ENCODE measurements at regions not wholly inside any gene's neighbourhood (a gene's known extent, or its start where the extent isn't known, plus 50 kb on each side); places are given as distances from the start of the nearest gene placed in this dataset.
A peak's percentile ranks its signal among the peaks of the same experiment; 100 is the strongest.

- H4K20me1 ChIP-seq (ENCODE audit: insufficient read depth, low read depth, low read length): no peaks in the 10 kb centered on the region
- H3K79me2 ChIP-seq (ENCODE audit: low read length): no peaks in the 10 kb centered on the region
- no peaks in the 10 kb centered on the region for H3K27me3 ChIP-seq (ENCODE audit: low read length)
- no peak overlapping the region for H3K9ac ChIP-seq (ENCODE audit: low read length)
- H3K4me2 ChIP-seq (ENCODE audit: low read depth, low read length, poor library complexity, severe bottlenecking): no peak overlapping the region
- DNase-seq: no peak
- H3K4me1 ChIP-seq (ENCODE audit: low read length): peaks cover 25% of the 10 kb centered on the region
- no peaks in the 10 kb centered on the region for H3K9me2 ChIP-seq (replicated peaks; ENCODE audit: insufficient read depth, low read length)
- no peak overlapping the region for H3K4me3 ChIP-seq (ENCODE audit: low read length)
- H2AFZ ChIP-seq (ENCODE audit: low read length): no peak overlapping the region
- H3K27ac ChIP-seq (ENCODE audit: low read length): no peak overlapping the region
- H3K9me3 ChIP-seq (ENCODE audit: low read length): peaks cover 13% of the 10 kb centered on the region
- H3K36me3 ChIP-seq (ENCODE audit: insufficient read depth, low read length): no peaks in the 10 kb centered on the region
These were observed 65.8 kb upstream of the RNU6-1 start for GRCh38 chr15:67905628-67906027.

GRCh38 chr15:67906382-67906781, 66.5 kb upstream of the RNU6-1 start:
- DNase-seq: no peak
- H3K4me3 ChIP-seq (ENCODE audit: low read length): no peak overlapping the region
- no peak overlapping the region for H3K27ac ChIP-seq (ENCODE audit: low read length)
- H3K9ac ChIP-seq (ENCODE audit: low read length): no peak overlapping the region
- peaks cover 13% of the 10 kb centered on the region for H3K9me3 ChIP-seq (ENCODE audit: low read length)
- H3K4me1 ChIP-seq (ENCODE audit: low read length): peaks cover 25% of the 10 kb centered on the region
- H3K4me2 ChIP-seq (ENCODE audit: low read depth, low read length, poor library complexity, severe bottlenecking): no peak overlapping the region
- H3K36me3 ChIP-seq (ENCODE audit: insufficient read depth, low read length): no peaks in the 10 kb centered on the region
- no peak overlapping the region for H2AFZ ChIP-seq (ENCODE audit: low read length)
- no peaks in the 10 kb centered on the region for H3K27me3 ChIP-seq (ENCODE audit: low read length)
- H4K20me1 ChIP-seq (ENCODE audit: insufficient read depth, low read depth, low read length): no peaks in the 10 kb centered on the region
- no peaks in the 10 kb centered on the region for H3K9me2 ChIP-seq (replicated peaks; ENCODE audit: insufficient read depth, low read length)
- no peaks in the 10 kb centered on the region for H3K79me2 ChIP-seq (ENCODE audit: low read length)

GRCh38 chr15:67907184-67907723, 67.4 kb upstream of the RNU6-1 start:
- Histone ChIP-seq H3K4me1 (ENCODE audit: low read length) (peaks cover 27% of the 10 kb centered on the region), H4K20me1 (ENCODE audit: insufficient read depth, low read depth, low read length) (no peaks in the 10 kb centered on the region), H3K36me3 (ENCODE audit: insufficient read depth, low read length) (no peaks in the 10 kb centered on the region), H3K4me3 (ENCODE audit: low read length) (peak overlapping the region; percentile 25), H3K79me2 (ENCODE audit: low read length) (no peaks in the 10 kb centered on the region), H3K4me2 (ENCODE audit: low read depth, low read length, poor library complexity, severe bottlenecking) (peak overlapping the region; percentile 36), H3K9me2 (replicated peaks; ENCODE audit: insufficient read depth, low read length) (no peaks in the 10 kb centered on the region), H3K9ac (ENCODE audit: low read length) (no peak overlapping the region), H3K27ac (ENCODE audit: low read length) (no peak overlapping the region), H3K27me3 (ENCODE audit: low read length) (no peaks in the 10 kb centered on the region), H2AFZ (ENCODE audit: low read length) (no peak overlapping the region), H3K9me3 (ENCODE audit: low read length) (peaks cover 13% of the 10 kb centered on the region)
- peak; percentile 66 for DNase-seq

- H3K9ac ChIP-seq (ENCODE audit: low read length): no peak overlapping the region
- H3K27me3 ChIP-seq (ENCODE audit: low read length): no peaks in the 10 kb centered on the region
- DNase-seq: no peak
- no peak overlapping the region for H3K4me3 ChIP-seq (ENCODE audit: low read length)
- peaks cover 13% of the 10 kb centered on the region for H3K9me3 ChIP-seq (ENCODE audit: low read length)
- H3K36me3 ChIP-seq (ENCODE audit: insufficient read depth, low read length): no peaks in the 10 kb centered on the region
- H3K4me2 ChIP-seq (ENCODE audit: low read depth, low read length, poor library complexity, severe bottlenecking): no peak overlapping the region
- peaks cover 17% of the 10 kb centered on the region for H3K4me1 ChIP-seq (ENCODE audit: low read length)
- H2AFZ ChIP-seq (ENCODE audit: low read length): no peak overlapping the region
- no peak overlapping the region for H3K27ac ChIP-seq (ENCODE audit: low read length)
- H3K79me2 ChIP-seq (ENCODE audit: low read length): no peaks in the 10 kb centered on the region
- H3K9me2 ChIP-seq (replicated peaks; ENCODE audit: insufficient read depth, low read length): no peaks in the 10 kb centered on the region
- no peaks in the 10 kb centered on the region for H4K20me1 ChIP-seq (ENCODE audit: insufficient read depth, low read depth, low read length)
These were observed 68.9 kb upstream of the RNU6-1 start for GRCh38 chr15:67908756-67909155.

- no peak overlapping the region for H2AFZ ChIP-seq (ENCODE audit: low read length)
- H3K9ac ChIP-seq (ENCODE audit: low read length): no peak overlapping the region
- H3K27ac ChIP-seq (ENCODE audit: low read length): no peak overlapping the region
- H3K27me3 ChIP-seq (ENCODE audit: low read length): no peaks in the 10 kb centered on the region
- no peaks in the 10 kb centered on the region for H3K79me2 ChIP-seq (ENCODE audit: low read length)
- no peak for DNase-seq
- H3K4me3 ChIP-seq (ENCODE audit: low read length): no peak overlapping the region
- H4K20me1 ChIP-seq (ENCODE audit: insufficient read depth, low read depth, low read length): no peaks in the 10 kb centered on the region
- no peak overlapping the region for H3K4me2 ChIP-seq (ENCODE audit: low read depth, low read length, poor library complexity, severe bottlenecking)
- peaks cover 14% of the 10 kb centered on the region for H3K4me1 ChIP-seq (ENCODE audit: low read length)
- no peaks in the 10 kb centered on the region for H3K9me2 ChIP-seq (replicated peaks; ENCODE audit: insufficient read depth, low read length)
- no peaks in the 10 kb centered on the region for H3K36me3 ChIP-seq (ENCODE audit: insufficient read depth, low read length)
- peaks cover 13% of the 10 kb centered on the region for H3K9me3 ChIP-seq (ENCODE audit: low read length)
These were observed 71.9 kb upstream of the RNU6-1 start for GRCh38 chr15:67911727-67912126.

- Histone ChIP-seq H2AFZ (ENCODE audit: low read length) (no peak overlapping the region), H3K79me2 (ENCODE audit: low read length) (no peaks in the 10 kb centered on the region), H3K27ac (ENCODE audit: low read length) (no peak overlapping the region), H3K36me3 (ENCODE audit: insufficient read depth, low read length) (no peaks in the 10 kb centered on the region), H4K20me1 (ENCODE audit: insufficient read depth, low read depth, low read length) (no peaks in the 10 kb centered on the region), H3K4me2 (ENCODE audit: low read depth, low read length, poor library complexity, severe bottlenecking) (no peak overlapping the region), H3K27me3 (ENCODE audit: low read length) (no peaks in the 10 kb centered on the region), H3K9me3 (ENCODE audit: low read length) (peaks cover 11% of the 10 kb centered on the region), H3K4me3 (ENCODE audit: low read length) (no peak overlapping the region), H3K4me1 (ENCODE audit: low read length) (0 out of 2 replicates have a peak, but pooled peaks cover 4% of the 10 kb centered on the region), H3K9me2 (replicated peaks; ENCODE audit: insufficient read depth, low read length) (no peaks in the 10 kb centered on the region), H3K9ac (ENCODE audit: low read length) (no peak overlapping the region)
- no peak for DNase-seq
These were observed 74.2 kb upstream of the RNU6-1 start for GRCh38 chr15:67914028-67914427.

- H3K27me3 ChIP-seq (ENCODE audit: low read length): no peaks in the 10 kb centered on the region
- H3K4me1 ChIP-seq (ENCODE audit: low read length): 0 out of 2 replicates have a peak, but pooled peaks cover 4% of the 10 kb centered on the region
- peaks cover 4% of the 10 kb centered on the region for H3K9me3 ChIP-seq (ENCODE audit: low read length)
- no peaks in the 10 kb centered on the region for H3K36me3 ChIP-seq (ENCODE audit: insufficient read depth, low read length)
- no peak overlapping the region for H3K9ac ChIP-seq (ENCODE audit: low read length)
- H3K4me2 ChIP-seq (ENCODE audit: low read depth, low read length, poor library complexity, severe bottlenecking): no peak overlapping the region
- DNase-seq: no peak
- no peak overlapping the region for H3K4me3 ChIP-seq (ENCODE audit: low read length)
- no peak overlapping the region for H2AFZ ChIP-seq (ENCODE audit: low read length)
- H3K79me2 ChIP-seq (ENCODE audit: low read length): no peaks in the 10 kb centered on the region
- no peak overlapping the region for H3K27ac ChIP-seq (ENCODE audit: low read length)
- no peaks in the 10 kb centered on the region for H3K9me2 ChIP-seq (replicated peaks; ENCODE audit: insufficient read depth, low read length)
- H4K20me1 ChIP-seq (ENCODE audit: insufficient read depth, low read depth, low read length): no peaks in the 10 kb centered on the region
These were observed 75.0 kb upstream of the RNU6-1 start for GRCh38 chr15:67914537-67915460.

- no peak for DNase-seq
- Histone ChIP-seq H3K4me1 (ENCODE audit: low read length) (0 out of 2 replicates have a peak, but pooled peaks cover 4% of the 10 kb centered on the region), H4K20me1 (ENCODE audit: insufficient read depth, low read depth, low read length) (no peaks in the 10 kb centered on the region), H2AFZ (ENCODE audit: low read length) (no peak overlapping the region), H3K9me2 (replicated peaks; ENCODE audit: insufficient read depth, low read length) (no peaks in the 10 kb centered on the region), H3K36me3 (ENCODE audit: insufficient read depth, low read length) (no peaks in the 10 kb centered on the region), H3K4me3 (ENCODE audit: low read length) (no peak overlapping the region), H3K27me3 (ENCODE audit: low read length) (no peaks in the 10 kb centered on the region), H3K27ac (ENCODE audit: low read length) (no peak overlapping the region), H3K4me2 (ENCODE audit: low read depth, low read length, poor library complexity, severe bottlenecking) (no peak overlapping the region), H3K9me3 (ENCODE audit: low read length) (no peaks in the 10 kb centered on the region), H3K79me2 (ENCODE audit: low read length) (no peaks in the 10 kb centered on the region), H3K9ac (ENCODE audit: low read length) (no peak overlapping the region)
These were observed 75.9 kb upstream of the RNU6-1 start for GRCh38 chr15:67915461-67916374.
